ENCODE measurements at regions not wholly inside any gene's neighbourhood (a gene's known extent, or its start where the extent isn't known, plus 50 kb on each side); places are given as distances from the start of the nearest gene placed in this dataset.

DNA sequence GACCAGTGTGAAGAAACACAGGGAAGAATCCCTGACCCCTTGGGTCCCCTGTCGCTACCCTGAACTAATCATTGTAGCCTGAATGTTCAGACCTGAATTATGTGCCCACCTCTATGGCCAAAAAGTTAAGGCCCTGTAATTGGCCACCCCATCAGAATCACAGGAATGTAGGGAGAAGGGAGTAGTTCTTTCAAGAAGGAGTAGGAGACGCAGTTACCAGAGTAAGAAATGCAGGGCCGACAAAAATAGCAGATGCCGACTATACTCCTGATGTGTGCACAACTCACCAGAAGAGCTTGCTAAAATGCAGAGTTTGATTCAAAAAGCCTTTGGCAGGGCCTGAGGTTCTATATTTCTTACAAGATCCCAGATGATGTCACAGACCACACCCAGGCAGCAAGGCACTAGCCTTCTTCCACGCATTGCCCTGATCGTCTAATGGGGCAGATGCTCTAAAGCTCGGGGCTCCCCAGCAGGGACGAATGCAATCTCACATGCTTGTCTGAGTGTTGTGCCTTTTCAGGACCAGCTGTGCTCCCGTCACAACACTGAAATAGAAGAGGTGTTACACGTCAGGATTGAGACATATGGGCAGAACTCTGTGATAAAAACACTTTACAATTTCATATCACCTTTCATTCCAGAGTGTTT, 161.0 kb upstream of the FAM241A start:
- Histone ChIP-seq H2AFZ (ENCODE audit: low read length) (peak overlapping the region; percentile 43; the same call in 1 of the 2 replicates), H3K4me1 (replicated peaks in 1 of 4; ENCODE audit: control insufficient read depth in 3 of 4, insufficient read depth in 4 of 4, low read length in 3 of 4) (peaks cover 0 to 7% (median 4%) of the 10 kb centered on the region in 4 experiments; a peak in 4 of 7 replicates), H3K79me2 (ENCODE audit: control insufficient read depth in 1 of 2, insufficient read depth in 2 of 2, low read length in 2 of 2) (no peaks in the 10 kb centered on the region), H4K8ac (ENCODE audit: extremely low read depth, insufficient read depth, low read length) (no peak overlapping the region), H3K4me2 (ENCODE audit: insufficient read depth in 1 of 2, low read depth in 2 of 2, low read length in 2 of 2) (no peak overlapping the region), H3K4me3 (ENCODE audit: extremely low read depth in 1 of 4, insufficient read depth in 2 of 4, low read depth in 3 of 4, low read length in 4 of 4) (no peak overlapping the region), H3K27me3 (replicated peaks in 1 of 4; ENCODE audit: control insufficient read depth in 3 of 4, extremely low read depth in 1 of 4, insufficient read depth in 3 of 4, low read length in 3 of 4) (no peaks in the 10 kb centered on the region), H4K91ac (replicated peaks; ENCODE audit: insufficient read length, low read length) (no peak overlapping the region), H2BK5ac (ENCODE audit: low read depth, low read length) (no peak overlapping the region), H2BK20ac (ENCODE audit: low read length) (no peak overlapping the region), H3K18ac (ENCODE audit: extremely low read depth, low read length) (no peak overlapping the region), H3K9ac (replicated peaks in 1 of 4; ENCODE audit: extremely low read depth in 1 of 4, low read depth in 3 of 4, low read length in 3 of 4) (no peak overlapping the region), H3K56ac (replicated peaks; ENCODE audit: insufficient read length, low read depth, low read length) (no peak overlapping the region), H3K9me3 (ENCODE audit: insufficient read depth in 2 of 2, low read depth in 1 of 2, low read length in 1 of 2) (no peaks in the 10 kb centered on the region), H3K79me1 (ENCODE audit: low read depth, low read length) (no peaks in the 10 kb centered on the region), H3K27ac (ENCODE audit: low read depth, low read length) (no peak overlapping the region), H3K14ac (ENCODE audit: insufficient read length) (no peak overlapping the region), H3K4ac (replicated peaks; ENCODE audit: insufficient read length, low read depth, low read length) (no peak overlapping the region), H2AK5ac (ENCODE audit: low read depth, low read length) (no peak overlapping the region), H2BK120ac (replicated peaks; ENCODE audit: low read depth, low read length) (no peak overlapping the region), H2BK12ac (ENCODE audit: low read depth, low read length) (no peak overlapping the region), H2BK15ac (ENCODE audit: low read length) (no peak overlapping the region), H3K23ac (ENCODE audit: insufficient read length) (no peak overlapping the region), H3K23me2 (ENCODE audit: low read depth, low read length) (no peaks in the 10 kb centered on the region), H4K5ac (ENCODE audit: insufficient read length, low read depth, low read length) (no peak overlapping the region), H4K20me1 (replicated peaks in 1 of 2; ENCODE audit: control insufficient read depth in 1 of 2, insufficient read depth in 2 of 2, low read length in 2 of 2) (no peaks in the 10 kb centered on the region), H3K36me3 (ENCODE audit: control insufficient read depth in 2 of 4, insufficient read depth in 4 of 4, low read length in 3 of 4) (no peaks in the 10 kb centered on the region)
- POLR2A ChIA-PET (ENCODE audit: partially characterized antibody), result no interaction called here
- WGBS, 2 experiments (ENCODE audit: extremely low coverage in 1 of 2, insufficient coverage in 1 of 2, insufficient read length in 1 of 2, insufficient replicate concordance in 2 of 2, low coverage in 1 of 2, low lambda C conversion rate in 2 of 2, missing lambda C conversion rate in 1 of 2), result 93% methylated on average over 10 of the region's 10 CpGs; no CpG with 5 or more reads in 1 of the 2 experiments
- CTCF ChIA-PET (ENCODE audit: partially characterized antibody), result interaction anchor here (0.6 to 3.5 kb wide), 17 partner anchors 10 to 147 kb away, joined by 3 to 16 read pairs (median 4); no protein-coding TSS in a partner anchor
- peak in 1 of 2 experiments; percentile 48 for DNase-seq (ENCODE audit: low read depth in 1 of 2, low spot score in 2 of 2)
- TF ChIP-seq RAD21 (IDR thresholded peaks at IDR 0.05 in 1 of 2, conservative IDR thresholded peaks at IDR 0.05 in 1 of 2; ENCODE audit: low read depth in 2 of 2, low read length in 2 of 2) (0 out of 4 replicates have a peak, but pooled peaks of 1 of the 2 experiments have one; percentile 16), SP2 (IDR thresholded peaks at IDR 0.05; ENCODE audit: low read length) (no peak), TEAD4 (IDR thresholded peaks at IDR 0.05; ENCODE audit: low read depth, low read length) (0 out of 2 replicates have a peak, but pooled peaks have one; percentile 33)
- TF ChIP-seq, protein P1, sequence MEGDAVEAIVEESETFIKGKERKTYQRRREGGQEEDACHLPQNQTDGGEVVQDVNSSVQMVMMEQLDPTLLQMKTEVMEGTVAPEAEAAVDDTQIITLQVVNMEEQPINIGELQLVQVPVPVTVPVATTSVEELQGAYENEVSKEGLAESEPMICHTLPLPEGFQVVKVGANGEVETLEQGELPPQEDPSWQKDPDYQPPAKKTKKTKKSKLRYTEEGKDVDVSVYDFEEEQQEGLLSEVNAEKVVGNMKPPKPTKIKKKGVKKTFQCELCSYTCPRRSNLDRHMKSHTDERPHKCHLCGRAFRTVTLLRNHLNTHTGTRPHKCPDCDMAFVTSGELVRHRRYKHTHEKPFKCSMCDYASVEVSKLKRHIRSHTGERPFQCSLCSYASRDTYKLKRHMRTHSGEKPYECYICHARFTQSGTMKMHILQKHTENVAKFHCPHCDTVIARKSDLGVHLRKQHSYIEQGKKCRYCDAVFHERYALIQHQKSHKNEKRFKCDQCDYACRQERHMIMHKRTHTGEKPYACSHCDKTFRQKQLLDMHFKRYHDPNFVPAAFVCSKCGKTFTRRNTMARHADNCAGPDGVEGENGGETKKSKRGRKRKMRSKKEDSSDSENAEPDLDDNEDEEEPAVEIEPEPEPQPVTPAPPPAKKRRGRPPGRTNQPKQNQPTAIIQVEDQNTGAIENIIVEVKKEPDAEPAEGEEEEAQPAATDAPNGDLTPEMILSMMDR (IDR thresholded peaks at IDR 0.05; ENCODE audit: control extremely low read depth in 1 of 3, insufficient read depth in 1 of 3, low read depth in 1 of 3, low read length in 3 of 3), result peak in 2 of 3 experiments; percentile 26 to 55; a peak in 3 of 4 replicates
- no peak for FAIRE-seq
